H9 (cell line): ENCODE measurements at regions not wholly inside any gene's neighbourhood (a gene's known extent, or its start where the extent isn't known, plus 50 kb on each side); places are given as distances from the start of the nearest gene placed in this dataset.

Experiments used
- DNase-seq: peaks from one replicate; pipeline ENCODE4 v3.0.0-alpha.2; 2017
- H2AFZ ChIP-seq: one replicate; pipeline ENCODE4 v1.6.1; 2013; ENCODE audit warnings: mild to moderate bottlenecking, low read length, control low read depth, moderate library complexity
- H2AK5ac ChIP-seq: 2 replicates; pipeline ENCODE4 v1.6.1; 2013; ENCODE audit warnings: low read length, control low read depth, mixed read lengths; ENCODE audit not compliant: insufficient read length
- H2BK120ac ChIP-seq: one replicate; pipeline ENCODE4 v1.6.1; 2013; ENCODE audit warnings: low read depth, mild to moderate bottlenecking, low read length, control low read depth, inconsistent platforms; ENCODE audit not compliant: poor library complexity, severe bottlenecking
- H2BK12ac ChIP-seq: 2 replicates; pipeline ENCODE4 v1.6.1; 2013; ENCODE audit warnings: low read length, control low read depth, mixed read lengths, low read depth; ENCODE audit not compliant: insufficient read length
- H2BK15ac ChIP-seq: 2 replicates; pipeline ENCODE4 v1.6.1; 2013; ENCODE audit warnings: low read depth, low read length, control low read depth
- H2BK20ac ChIP-seq: one replicate; pipeline ENCODE4 v1.6.1; 2013; ENCODE audit warnings: low read depth, mild to moderate bottlenecking, low read length, control low read depth, inconsistent platforms; ENCODE audit not compliant: poor library complexity, severe bottlenecking
- H2BK5ac ChIP-seq: 2 replicates; pipeline ENCODE4 v1.6.1; 2013; ENCODE audit warnings: low read length, control low read depth, mixed read lengths; ENCODE audit not compliant: insufficient read length
- H3K14ac ChIP-seq: 2 replicates; pipeline ENCODE4 v1.6.1; 2013; ENCODE audit warnings: low read length, control low read depth; ENCODE audit not compliant: insufficient read depth
- H3K18ac ChIP-seq: 2 replicates; pipeline ENCODE4 v1.6.1; 2013; ENCODE audit warnings: low read depth, mild to moderate bottlenecking, mixed read lengths, low read length, control low read depth; ENCODE audit not compliant: insufficient read length
- H3K23ac ChIP-seq: 2 replicates; pipeline ENCODE4 v1.6.1; 2013; ENCODE audit warnings: low read length, control low read depth, mixed read lengths, low read depth; ENCODE audit not compliant: insufficient read length
- H3K23me2 ChIP-seq: 2 replicates; pipeline ENCODE4 v1.6.1; 2013; ENCODE audit warnings: low read depth, mild to moderate bottlenecking, mixed read lengths, low read length, control low read depth; ENCODE audit not compliant: insufficient read length, poor library complexity, severe bottlenecking
- H3K27ac ChIP-seq: 2 replicates; pipeline ENCODE4 v1.5.1; 2013; ENCODE audit warnings: low read length, control low read depth, mixed read lengths, low read depth; ENCODE audit not compliant: insufficient read length
- H3K27me3 ChIP-seq: 2 replicates; pipeline ENCODE4 v1.6.1; 2013; ENCODE audit warnings: low read length, control low read depth, inconsistent platforms; ENCODE audit not compliant: insufficient read depth
- H3K4ac ChIP-seq: 2 replicates; pipeline ENCODE4 v1.6.1; 2013; ENCODE audit warnings: low read depth, mild to moderate bottlenecking, control low read depth, inconsistent platforms, low read length, moderate library complexity
- H3K4me1 ChIP-seq: 2 replicates; pipeline ENCODE4 v1.6.1; 2013; ENCODE audit warnings: low read length, control low read depth, inconsistent platforms; ENCODE audit not compliant: insufficient read depth
- H3K4me2 ChIP-seq: 2 replicates; pipeline ENCODE4 v1.6.1; 2013; ENCODE audit warnings: low read length, control low read depth, mixed read lengths; ENCODE audit not compliant: insufficient read length, insufficient read depth
- H3K56ac ChIP-seq: 2 replicates; pipeline ENCODE4 v1.6.1; 2013; ENCODE audit warnings: low read depth, mild to moderate bottlenecking, mixed read lengths, low read length, control low read depth; ENCODE audit not compliant: insufficient read length
- H3K79me1 ChIP-seq: 2 replicates; pipeline ENCODE4 v1.6.1; 2013; ENCODE audit warnings: low read depth, mild to moderate bottlenecking, moderate library complexity, low read length, control low read depth, inconsistent platforms; ENCODE audit not compliant: insufficient read depth, poor library complexity, severe bottlenecking
- H3K79me2 ChIP-seq: 2 replicates; pipeline ENCODE4 v1.6.1; 2013; ENCODE audit warnings: low read length, control low read depth, inconsistent platforms; ENCODE audit not compliant: insufficient read depth
- H3K9ac ChIP-seq: 2 replicates; pipeline ENCODE4 v1.6.1; 2013; ENCODE audit warnings: low read length, control low read depth, mixed read lengths; ENCODE audit not compliant: insufficient read length; ENCODE audit errors: extremely low read depth
- H3K9me3 ChIP-seq: one replicate; pipeline ENCODE4 v1.6.1; 2013; ENCODE audit warnings: low read depth, low read length, inconsistent platforms; ENCODE audit not compliant: control insufficient read depth
- H3T11ph ChIP-seq: one replicate; pipeline ENCODE4 v1.6.1; 2013; ENCODE audit warnings: mild to moderate bottlenecking, low read length, control low read depth, inconsistent platforms
- H4K20me1 ChIP-seq: one replicate; pipeline ENCODE4 v1.6.1; 2013; ENCODE audit not compliant: control insufficient read depth, insufficient read length, insufficient read depth
- H4K5ac ChIP-seq: 2 replicates; pipeline ENCODE4 v1.6.1; 2013; ENCODE audit warnings: low read depth, mild to moderate bottlenecking, mixed read lengths, low read length, control low read depth; ENCODE audit not compliant: insufficient read length
- H4K8ac ChIP-seq: replicated peaks from 2 replicates; pipeline ENCODE4 v1.6.1; 2013; ENCODE audit warnings: low read length, control low read depth, mixed read lengths, low read depth; ENCODE audit not compliant: insufficient read length
- H4K91ac ChIP-seq: 2 replicates; pipeline ENCODE4 v1.6.1; 2013; ENCODE audit warnings: low read depth, mild to moderate bottlenecking, moderate library complexity, mixed read lengths, low read length, control low read depth; ENCODE audit not compliant: insufficient read length
- H3K27ac Mint-ChIP-seq, 3 experiments: 2 replicates in 2 of 3; 3 replicates in 1 of 3; pipeline ENCODE4 v1.8.0; 2020 to 2021; ENCODE audit warnings: mixed read lengths in 3 of 3, mild to moderate bottlenecking in 1 of 3, moderate library complexity in 1 of 3
- H3K27me3 Mint-ChIP-seq: 2 replicates; pipeline ENCODE4 v1.8.0; 2021; ENCODE audit warnings: low read depth, mild to moderate bottlenecking, moderate library complexity, mixed read lengths
- H3K36me3 Mint-ChIP-seq, 3 experiments: 2 replicates in 2 of 3; 3 replicates in 1 of 3; pipeline ENCODE4 v1.8.0; 2020 to 2021; ENCODE audit warnings: low read depth in 3 of 3, mixed read lengths in 3 of 3; ENCODE audit not compliant: insufficient read depth in 1 of 3
- H3K4me1 Mint-ChIP-seq, 2 experiments: 2 replicates each; pipeline ENCODE4 v1.8.0; 2020; ENCODE audit warnings: mixed read lengths in 2 of 2
- H3K4me3 Mint-ChIP-seq, 2 experiments: 2 replicates in 1 of 2; 3 replicates in 1 of 2; pipeline ENCODE4 v1.8.0; 2020 to 2021; ENCODE audit warnings: mild to moderate bottlenecking in 2 of 2, mixed read lengths in 2 of 2, moderate library complexity in 1 of 2
- H3K9me3 Mint-ChIP-seq, 2 experiments: 2 replicates in 1 of 2; 3 replicates in 1 of 2; pipeline ENCODE4 v1.8.0; 2020; ENCODE audit warnings: mild to moderate bottlenecking in 2 of 2, mixed read lengths in 2 of 2, moderate library complexity in 1 of 2
- CTCF ChIP-seq: fragments of 200-600 bp; sonication (generic); conservative IDR thresholded peaks from 3 replicates; pipeline ENCODE4 v1.8.0; 2021; ENCODE audit warnings: antibody characterized with exemption, mild to moderate bottlenecking
- WGBS: extraction: QIAGEN DNeasy Blood & Tissue Kit; methylation state at CpG from one replicate; pipeline ENCODE4 v1.1.7; 2013; ENCODE audit warnings: missing lambda C conversion rate, low lambda C conversion rate, mixed read lengths; ENCODE audit not compliant: insufficient read length; ENCODE audit errors: extremely low coverage; 5-methylcytosine and 5-hydroxymethylcytosine counted together

GRCh38 chr7:82616059-82616728 is 172.6 kb upstream of the CACNA2D1 start:
- Histone ChIP-seq H3K4me2 (no peak overlapping the region), H3K4ac (no peak overlapping the region), H4K5ac (no peak overlapping the region), H3K14ac (no peak overlapping the region), H3K9ac (no peak overlapping the region), H2BK120ac (no peak overlapping the region), H3K4me1 (no peaks in the 10 kb centered on the region; the same call in 1 of the 2 replicates), H3K9me3 (no peaks in the 10 kb centered on the region), H3K79me2 (no peaks in the 10 kb centered on the region), H2BK15ac (no peak overlapping the region), H3K18ac (no peak overlapping the region), H4K8ac (no peak overlapping the region), H3K27me3 (no peaks in the 10 kb centered on the region), H3K23me2 (no peaks in the 10 kb centered on the region), H3T11ph (no peak overlapping the region), H3K79me1 (no peaks in the 10 kb centered on the region), H2BK20ac (no peak overlapping the region), H4K20me1 (no peaks in the 10 kb centered on the region), H2BK5ac (no peak overlapping the region), H2AFZ (no peak overlapping the region), H2AK5ac (no peak overlapping the region), H3K56ac (no peak overlapping the region), H4K91ac (no peak overlapping the region), H3K27ac (no peak overlapping the region), H3K23ac (no peak overlapping the region), H2BK12ac (no peak overlapping the region)
- Mint-ChIP-seq H3K36me3 (no peaks in the 10 kb centered on the region; a peak in 2 of 7 replicates), H3K4me3 (no peak overlapping the region), H3K27me3 (no peaks in the 10 kb centered on the region), H3K4me1 (peaks cover 5 to 6% of the 10 kb centered on the region in 2 experiments), H3K9me3 (no peaks in the 10 kb centered on the region), H3K27ac (0 out of 7 replicates have a peak overlapping the region, but pooled peaks of 1 of the 3 experiments have one; percentile 1)
- DNase-seq, result no peak
- no CpG with 5 or more reads among the region's 2 CpGs for WGBS
- no peak for TF ChIP-seq CTCF
